ENCODE measurements at regions not wholly inside any gene's neighbourhood (a gene's known extent, or its start where the extent isn't known, plus 50 kb on each side); places are given as distances from the start of the nearest gene placed in this dataset.

DNA sequence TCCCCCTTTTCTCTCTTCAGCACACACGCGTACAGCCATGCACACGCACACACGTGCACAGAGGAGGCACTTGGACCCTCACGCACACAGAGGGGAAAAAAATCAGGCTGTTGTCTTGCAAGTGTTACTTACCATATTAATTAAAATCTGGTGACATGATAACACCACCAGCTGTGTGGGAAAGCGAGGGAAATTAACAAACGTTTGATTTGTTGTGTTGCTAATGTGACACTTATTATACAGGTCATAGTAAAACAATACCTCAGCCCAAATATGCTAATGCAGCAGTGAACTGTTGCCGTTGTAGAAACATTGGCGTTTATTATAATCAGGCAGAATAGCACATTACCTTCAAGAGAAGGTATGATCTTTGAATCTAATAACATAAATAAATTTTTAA is 211.7 kb downstream of the TEX29 start:
- TF ChIP-seq, protein P1, sequence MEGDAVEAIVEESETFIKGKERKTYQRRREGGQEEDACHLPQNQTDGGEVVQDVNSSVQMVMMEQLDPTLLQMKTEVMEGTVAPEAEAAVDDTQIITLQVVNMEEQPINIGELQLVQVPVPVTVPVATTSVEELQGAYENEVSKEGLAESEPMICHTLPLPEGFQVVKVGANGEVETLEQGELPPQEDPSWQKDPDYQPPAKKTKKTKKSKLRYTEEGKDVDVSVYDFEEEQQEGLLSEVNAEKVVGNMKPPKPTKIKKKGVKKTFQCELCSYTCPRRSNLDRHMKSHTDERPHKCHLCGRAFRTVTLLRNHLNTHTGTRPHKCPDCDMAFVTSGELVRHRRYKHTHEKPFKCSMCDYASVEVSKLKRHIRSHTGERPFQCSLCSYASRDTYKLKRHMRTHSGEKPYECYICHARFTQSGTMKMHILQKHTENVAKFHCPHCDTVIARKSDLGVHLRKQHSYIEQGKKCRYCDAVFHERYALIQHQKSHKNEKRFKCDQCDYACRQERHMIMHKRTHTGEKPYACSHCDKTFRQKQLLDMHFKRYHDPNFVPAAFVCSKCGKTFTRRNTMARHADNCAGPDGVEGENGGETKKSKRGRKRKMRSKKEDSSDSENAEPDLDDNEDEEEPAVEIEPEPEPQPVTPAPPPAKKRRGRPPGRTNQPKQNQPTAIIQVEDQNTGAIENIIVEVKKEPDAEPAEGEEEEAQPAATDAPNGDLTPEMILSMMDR (IDR thresholded peaks at IDR 0.05) = no peak
- no peak for TF ChIP-seq POLR2A (IDR thresholded peaks at IDR 0.05)

Data from body of pancreas (tissue), 4 donors.